CD4-positive, alpha-beta memory T cell (primary cell): ENCODE measurements at regions not wholly inside any gene's neighbourhood (a gene's known extent, or its start where the extent isn't known, plus 50 kb on each side); places are given as distances from the start of the nearest gene placed in this dataset.

Experiments used
- CTCF ChIA-PET: fragments of 350-600 bp; sonication (Branson Sonifier 250); formaldehyde crosslinking; loops from one replicate; lab custom pipeline; 2021; ENCODE audit warnings: inconsistent platforms; ENCODE audit not compliant: partially characterized antibody; lab: Charles Lee
- POLR2A ChIA-PET: fragments of 350-600 bp; sonication (Branson Sonifier 250); formaldehyde crosslinking; loops from one replicate; lab custom pipeline; 2021; ENCODE audit not compliant: partially characterized antibody; lab: Charles Lee
- DNase-seq, 5 donors: peaks; one replicate each; pipeline versions ENCODE4 v3.0.0 to v3.0.0-alpha.2; 2020 to 2022; ENCODE audit warnings: mixed read lengths in 1 of 5
- H3K27ac ChIP-seq: one replicate; pipeline ENCODE4 v1.7.0; 2013; ENCODE audit warnings: low read depth, low read length
- H3K27me3 ChIP-seq: 2 replicates; pipeline ENCODE4 v1.7.0; 2013; ENCODE audit warnings: mild to moderate bottlenecking, low read length, moderate library complexity; ENCODE audit not compliant: insufficient read depth
- H3K36me3 ChIP-seq: 2 replicates; pipeline ENCODE4 v1.7.0; 2013; ENCODE audit warnings: mild to moderate bottlenecking, low read length, moderate library complexity; ENCODE audit not compliant: insufficient read depth
- H3K4me1 ChIP-seq: 2 replicates; pipeline ENCODE4 v1.7.0; 2013; ENCODE audit warnings: mild to moderate bottlenecking, low read length, moderate library complexity; ENCODE audit not compliant: insufficient read depth
- H3K4me3 ChIP-seq, 2 donors: one replicate each; pipeline ENCODE4 v1.7.0; 2013; ENCODE audit warnings: low read length in 2 of 2, mild to moderate bottlenecking in 1 of 2
- H3K9me3 ChIP-seq, 2 donors: one replicate each; pipeline ENCODE4 v1.7.0; 2013; ENCODE audit warnings: low read length in 2 of 2, control low read depth in 1 of 2; ENCODE audit not compliant: control insufficient read depth in 1 of 2
- H3K27ac Mint-ChIP-seq, 7 donors: one replicate each; pipeline ENCODE4 v1.8.0; 2020 to 2021; ENCODE audit warnings: mixed read lengths in 7 of 7, mild to moderate bottlenecking in 6 of 7, inconsistent platforms in 3 of 7, moderate library complexity in 3 of 7
- H3K27me3 Mint-ChIP-seq, 2 donors: one replicate each; pipeline ENCODE4 v1.8.0; 2020 to 2021; ENCODE audit warnings: mixed read lengths in 2 of 2
- H3K36me3 Mint-ChIP-seq, 2 donors: one replicate each; pipeline ENCODE4 v1.8.0; 2020 to 2021; ENCODE audit warnings: mixed read lengths in 2 of 2, inconsistent platforms in 1 of 2, mild to moderate bottlenecking in 1 of 2
- H3K4me1 Mint-ChIP-seq, 4 donors: one replicate each; pipeline ENCODE4 v1.8.0; 2020 to 2021; ENCODE audit warnings: mixed read lengths in 4 of 4, mild to moderate bottlenecking in 1 of 4
- H3K4me3 Mint-ChIP-seq, 8 donors: one replicate each; pipeline ENCODE4 v1.8.0; 2020 to 2021; ENCODE audit warnings: mixed read lengths in 8 of 8, mild to moderate bottlenecking in 7 of 8, moderate library complexity in 6 of 8, inconsistent platforms in 3 of 8
- H3K9me3 Mint-ChIP-seq, 8 donors: one replicate each; pipeline ENCODE4 v1.8.0; 2020 to 2021; ENCODE audit warnings: mixed read lengths in 8 of 8, mild to moderate bottlenecking in 5 of 8, inconsistent platforms in 3 of 8, moderate library complexity in 1 of 8
- intact Hi-C: fragments of 100-400 bp; cut with micrococcal nuclease; formaldehyde crosslinking; loops from one replicate; pipeline ENCODE4 v1.15.1; 2023

DNA sequence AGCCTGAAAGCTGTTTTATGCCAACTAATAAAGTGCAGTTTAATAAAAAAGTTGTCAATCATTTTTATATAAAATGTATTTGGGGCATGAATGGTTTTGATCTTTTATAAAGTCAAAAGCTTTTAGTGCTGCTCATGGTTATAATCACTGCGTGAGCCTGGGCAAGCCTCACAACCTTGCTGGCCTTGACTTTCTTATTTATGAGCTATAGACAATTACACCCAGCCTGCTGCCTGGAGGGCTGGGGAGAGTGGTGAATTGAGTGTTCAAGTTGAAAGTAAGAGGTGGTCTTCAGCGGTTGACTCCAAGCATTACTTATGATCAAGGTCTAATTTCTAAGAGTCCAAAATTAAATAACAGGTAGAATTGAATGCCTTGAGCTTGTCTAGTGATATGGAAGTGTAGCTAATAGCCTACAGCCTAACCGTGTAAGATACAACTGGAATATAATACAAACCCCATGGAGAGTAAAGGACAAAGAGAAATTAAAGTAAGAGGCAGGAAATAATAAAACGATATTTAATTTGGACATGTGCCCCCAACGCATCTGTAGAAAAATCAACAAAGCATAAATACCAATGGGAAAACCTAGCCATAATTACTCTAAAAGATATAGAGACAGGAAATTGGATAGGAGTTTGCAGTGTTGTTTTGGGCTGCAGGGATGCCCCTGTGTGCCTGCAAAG lies 106.0 kb upstream of the CYP1B1 start:
- Mint-ChIP-seq H3K27ac (no peak overlapping the region), H3K4me3 (no peak overlapping the region), H3K27me3 (peaks cover 15 to 21% of the 10 kb centered on the region in 2 donors), H3K36me3 (no peaks in the 10 kb centered on the region), H3K9me3 (peaks cover 0 to 5% (median 0%) of the 10 kb centered on the region in 8 donors), H3K4me1 (peaks cover 0 to 6% (median 3%) of the 10 kb centered on the region in 4 donors)
- CTCF ChIA-PET = interaction anchor here (1.4 kb wide), 1 partner anchor 11 kb away, joined by 3 read pairs; no protein-coding TSS in a partner anchor
- intact Hi-C loops = no loop called here
- Histone ChIP-seq H3K9me3 (no peaks in the 10 kb centered on the region), H3K27ac (no peak overlapping the region), H3K4me3 (no peak overlapping the region), H3K4me1 (no peaks in the 10 kb centered on the region), H3K36me3 (no peaks in the 10 kb centered on the region), H3K27me3 (no peaks in the 10 kb centered on the region)
- no peak for DNase-seq
- POLR2A ChIA-PET = no interaction called here

DNA sequence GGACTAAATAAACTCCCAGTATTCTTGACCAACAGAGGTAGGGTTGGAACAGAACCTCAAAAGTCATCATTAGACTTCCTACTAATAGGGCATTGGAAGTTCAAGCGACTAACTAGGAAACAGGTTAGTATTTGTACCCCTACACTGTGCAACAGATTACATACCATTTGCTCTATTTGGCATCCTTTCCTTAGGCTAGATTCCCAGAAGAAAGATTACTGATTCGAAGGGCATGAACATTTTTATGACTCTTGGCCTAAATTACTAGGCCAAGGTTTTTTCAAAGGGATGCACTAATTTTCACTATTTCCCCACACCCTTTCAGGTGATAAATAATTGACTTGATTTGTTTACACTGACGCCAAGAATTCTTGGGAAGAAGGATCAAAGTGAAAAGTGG lies 104.8 kb upstream of the CYP1B1 start:
- H3K27ac Mint-ChIP-seq = no peak overlapping the region
- Histone ChIP-seq H3K9me3 (no peaks in the 10 kb centered on the region), H3K4me3 (no peak overlapping the region), H3K27ac (no peak overlapping the region), H3K36me3 (no peaks in the 10 kb centered on the region), H3K4me1 (no peaks in the 10 kb centered on the region), H3K27me3 (no peaks in the 10 kb centered on the region)
- DNase-seq = no peak
- ChIA-PET CTCF (no interaction called here), POLR2A (no interaction called here)
- peaks cover 0 to 6% (median 3%) of the 10 kb centered on the region in 4 donors for H3K4me1 Mint-ChIP-seq
- H3K9me3 Mint-ChIP-seq = peaks cover 0 to 5% (median 0%) of the 10 kb centered on the region in 8 donors
- peaks cover 14 to 21% of the 10 kb centered on the region in 2 donors for H3K27me3 Mint-ChIP-seq
- no peak overlapping the region for H3K4me3 Mint-ChIP-seq
- intact Hi-C loops = no loop called here
- no peaks in the 10 kb centered on the region for H3K36me3 Mint-ChIP-seq

DNA sequence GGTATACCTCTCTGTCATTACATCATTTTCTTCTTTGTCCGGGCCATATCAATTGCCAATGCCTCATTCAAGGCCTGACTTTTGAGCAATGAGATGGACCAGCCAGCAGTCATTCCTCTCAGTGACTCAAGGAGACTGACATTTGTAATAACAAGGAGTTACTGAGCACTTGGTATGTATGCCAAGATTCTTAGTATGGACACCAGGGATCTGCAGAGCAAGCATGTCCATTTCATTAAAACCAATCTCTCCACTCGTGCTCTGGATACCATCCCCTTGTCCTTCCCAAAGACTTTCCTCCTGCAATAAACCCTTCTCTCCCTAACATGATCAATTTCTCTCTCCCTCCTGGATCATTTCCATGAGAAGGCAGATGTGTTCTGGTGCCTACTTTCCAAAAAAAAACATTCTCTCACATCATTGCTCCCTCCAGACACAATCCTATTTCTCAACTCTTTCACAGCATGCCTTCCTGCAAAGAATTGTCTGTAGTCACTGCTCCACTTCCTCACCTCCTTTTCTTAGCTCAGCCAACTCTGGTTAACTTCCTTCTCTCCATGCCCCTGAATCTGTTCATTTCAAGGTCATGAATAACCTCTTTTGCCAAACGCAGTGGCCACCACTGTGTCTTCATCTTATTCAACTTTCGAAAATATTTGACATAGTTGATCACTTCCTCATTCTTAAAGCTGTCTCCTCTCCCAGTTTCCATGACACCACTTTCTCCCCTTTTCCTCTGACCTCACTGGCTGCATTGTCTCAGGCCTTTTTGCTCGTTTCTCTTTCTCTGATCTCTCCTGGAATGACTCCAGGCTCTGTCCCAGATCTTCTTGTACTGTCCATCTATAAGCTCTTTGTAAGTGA lies 102.8 kb upstream of the CYP1B1 start:
- CTCF ChIA-PET = no interaction called here
- no peaks in the 10 kb centered on the region for H3K4me1 ChIP-seq

DNA sequence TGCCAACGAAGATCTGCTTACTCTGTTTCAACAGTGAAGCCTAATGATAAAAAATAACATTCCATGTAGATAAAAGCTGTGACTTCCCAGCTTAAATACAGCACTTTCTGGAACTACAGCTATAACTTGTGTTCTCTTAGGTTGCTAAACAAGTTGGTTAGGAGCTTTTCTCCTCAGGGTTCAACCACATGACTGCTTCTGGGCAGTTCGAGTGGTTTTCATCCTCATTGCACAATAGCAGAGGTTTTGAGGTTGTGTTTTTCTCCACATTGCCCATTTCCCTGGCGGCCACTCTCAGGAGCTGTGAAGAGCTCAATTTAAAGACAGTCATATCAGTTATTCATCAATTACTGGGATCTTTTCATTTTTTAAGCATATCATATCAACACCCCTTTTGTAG lies 102.2 kb upstream of the CYP1B1 start:
- Histone ChIP-seq H3K9me3 (no peaks in the 10 kb centered on the region), H3K27ac (no peak overlapping the region), H3K27me3 (no peaks in the 10 kb centered on the region), H3K4me1 (no peaks in the 10 kb centered on the region), H3K36me3 (no peaks in the 10 kb centered on the region), H3K4me3 (no peak overlapping the region)
- Mint-ChIP-seq H3K27me3 (peaks cover 14 to 22% of the 10 kb centered on the region in 2 donors), H3K27ac (no peak overlapping the region), H3K36me3 (no peaks in the 10 kb centered on the region), H3K9me3 (peaks cover 0 to 2% (median 0%) of the 10 kb centered on the region in 8 donors), H3K4me1 (no peaks in the 10 kb centered on the region), H3K4me3 (no peak overlapping the region)
- ChIA-PET POLR2A (no interaction called here), CTCF (no interaction called here)
- DNase-seq = no peak
- intact Hi-C loops = no loop called here

More for the DNA sequence above, 102.8 kb upstream of the CYP1B1 start:
- no peak overlapping the region for H3K27ac ChIP-seq
- intact Hi-C loops = no loop called here
- H3K27me3 ChIP-seq = no peaks in the 10 kb centered on the region
- no peak for DNase-seq
- no peak overlapping the region for H3K4me3 ChIP-seq
- H3K36me3 ChIP-seq = no peaks in the 10 kb centered on the region
- no peaks in the 10 kb centered on the region for H3K36me3 Mint-ChIP-seq
- H3K9me3 ChIP-seq = no peaks in the 10 kb centered on the region
- no peak overlapping the region for H3K27ac Mint-ChIP-seq
- H3K27me3 Mint-ChIP-seq = peaks cover 14 to 23% of the 10 kb centered on the region in 2 donors
- H3K9me3 Mint-ChIP-seq = peaks cover 0 to 2% (median 0%) of the 10 kb centered on the region in 8 donors
- POLR2A ChIA-PET = no interaction called here
- no peak overlapping the region for H3K4me3 Mint-ChIP-seq
- H3K4me1 Mint-ChIP-seq = no peaks in the 10 kb centered on the region

DNA sequence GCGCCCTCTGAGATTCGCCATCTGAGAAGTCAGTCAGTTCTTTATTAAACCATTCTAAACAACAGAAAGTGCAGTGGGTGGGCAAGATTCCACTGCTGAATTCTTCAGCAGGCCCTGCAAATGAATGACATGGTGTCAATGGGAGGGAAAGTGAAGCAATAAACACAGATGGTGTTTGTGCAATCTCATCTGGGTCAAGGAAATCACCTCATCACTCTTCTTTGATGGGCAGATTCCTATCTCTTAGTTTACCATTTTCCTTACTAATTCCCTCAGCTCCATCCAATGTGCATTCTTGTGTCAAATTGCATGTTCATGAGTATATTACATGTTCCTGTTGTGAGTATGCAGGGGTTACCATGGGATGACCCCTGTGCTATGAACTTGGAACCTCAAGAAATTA lies 100.7 kb upstream of the CYP1B1 start:
- H3K36me3 Mint-ChIP-seq = no peaks in the 10 kb centered on the region
- no peaks in the 10 kb centered on the region for H3K4me1 Mint-ChIP-seq
- CTCF ChIA-PET = no interaction called here
- intact Hi-C loops = no loop called here
- peaks cover 15 to 26% of the 10 kb centered on the region in 2 donors for H3K27me3 Mint-ChIP-seq
- no peak overlapping the region for H3K27ac ChIP-seq
- H3K4me1 ChIP-seq = no peaks in the 10 kb centered on the region
- no peaks in the 10 kb centered on the region for H3K27me3 ChIP-seq
- H3K36me3 ChIP-seq = no peaks in the 10 kb centered on the region
- H3K9me3 ChIP-seq = no peaks in the 10 kb centered on the region
- peaks cover 0 to 2% (median 0%) of the 10 kb centered on the region in 8 donors for H3K9me3 Mint-ChIP-seq
- POLR2A ChIA-PET = no interaction called here
- no peak overlapping the region for H3K4me3 ChIP-seq
- no peak overlapping the region for H3K4me3 Mint-ChIP-seq
- DNase-seq = no peak
- H3K27ac Mint-ChIP-seq = no peak overlapping the region

DNA sequence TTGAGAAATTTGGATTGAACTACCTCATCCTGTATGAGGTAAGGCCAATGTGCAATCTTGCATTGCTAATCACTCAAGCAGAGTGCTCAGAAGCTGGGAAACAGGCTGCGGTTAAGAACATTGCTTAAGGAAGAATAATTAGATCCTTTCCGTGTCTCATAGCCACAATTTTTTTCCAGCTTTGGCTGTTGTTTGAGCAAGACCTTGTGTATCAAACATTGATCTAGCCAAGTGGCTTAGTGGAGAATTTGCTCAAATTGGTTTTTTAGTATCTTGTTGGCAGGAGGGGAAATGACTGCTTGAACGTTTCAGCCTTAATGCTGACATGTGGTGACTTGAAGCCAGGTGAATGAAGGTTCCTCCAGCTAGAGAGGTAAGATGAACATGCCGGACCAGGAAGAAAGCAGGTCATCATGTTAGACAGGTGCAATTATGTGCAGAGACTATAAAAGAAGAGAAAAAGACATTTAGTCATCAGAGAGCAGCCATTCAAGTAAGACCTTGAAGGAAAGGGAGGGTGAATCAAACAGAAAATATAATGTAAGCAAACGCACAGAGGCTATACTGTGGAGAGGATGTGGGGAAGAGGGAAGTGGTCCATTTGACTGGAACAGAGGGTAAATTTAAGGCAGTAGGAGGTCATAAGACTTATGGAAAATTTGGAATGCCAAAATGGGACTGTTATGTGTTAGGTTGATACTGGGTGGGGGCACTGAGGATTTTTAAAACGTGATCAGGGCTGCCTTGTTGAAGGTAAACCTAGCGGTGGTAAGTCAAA lies 98.9 kb upstream of the CYP1B1 start:
- Mint-ChIP-seq H3K27me3 (peaks cover 19 to 23% of the 10 kb centered on the region in 2 donors), H3K4me1 (no peaks in the 10 kb centered on the region)

DNA sequence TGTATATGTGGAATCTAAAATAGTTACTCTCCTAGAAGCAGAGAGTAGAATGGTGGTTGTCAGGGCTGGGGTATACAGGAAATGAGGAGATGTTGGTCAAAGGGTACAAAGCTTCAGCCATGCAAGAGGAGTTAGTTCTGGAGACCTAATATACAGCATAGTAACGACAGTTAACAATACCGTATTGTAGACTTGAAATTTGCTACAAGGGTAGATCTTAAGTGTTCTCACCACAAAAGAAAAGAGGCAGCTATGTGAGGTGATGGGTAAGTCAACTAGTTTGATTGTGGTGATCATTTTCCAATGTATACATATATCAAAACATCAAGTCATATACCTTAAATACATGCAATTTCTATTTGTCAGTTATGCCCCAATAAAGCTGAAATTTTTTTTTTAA lies 98.2 kb upstream of the CYP1B1 start:
- Histone ChIP-seq H3K9me3 (no peaks in the 10 kb centered on the region), H3K4me3 (no peak overlapping the region), H3K36me3 (no peaks in the 10 kb centered on the region), H3K27ac (no peak overlapping the region), H3K27me3 (no peaks in the 10 kb centered on the region), H3K4me1 (no peaks in the 10 kb centered on the region)
- Mint-ChIP-seq H3K9me3 (peaks cover 0 to under 1% (median 0%) of the 10 kb centered on the region in 8 donors), H3K27ac (no peak overlapping the region), H3K4me1 (no peaks in the 10 kb centered on the region), H3K36me3 (no peaks in the 10 kb centered on the region), H3K27me3 (peaks cover 18 to 25% of the 10 kb centered on the region in 2 donors), H3K4me3 (no peak overlapping the region)
- CTCF ChIA-PET = no interaction called here
- POLR2A ChIA-PET = no interaction called here
- intact Hi-C loops = no loop called here
- no peak for DNase-seq

More for the DNA sequence above, 98.9 kb upstream of the CYP1B1 start:
- H3K36me3 ChIP-seq = no peaks in the 10 kb centered on the region
- H3K27me3 ChIP-seq = no peaks in the 10 kb centered on the region
- no peak for DNase-seq
- POLR2A ChIA-PET = no interaction called here
- no peak overlapping the region for H3K4me3 ChIP-seq
- Mint-ChIP-seq H3K36me3 (no peaks in the 10 kb centered on the region), H3K27ac (no peak overlapping the region), H3K4me3 (no peak overlapping the region), H3K9me3 (peaks cover 0 to 2% (median 0%) of the 10 kb centered on the region in 8 donors)
- H3K4me1 ChIP-seq = no peaks in the 10 kb centered on the region
- H3K9me3 ChIP-seq = no peaks in the 10 kb centered on the region
- H3K27ac ChIP-seq = no peak overlapping the region
- intact Hi-C loops = no loop called here
- CTCF ChIA-PET = no interaction called here
